Trophoblast cell (in vitro differentiated cells and primary cell): ENCODE measurements at regions not wholly inside any gene's neighbourhood (a gene's known extent, or its start where the extent isn't known, plus 50 kb on each side); places are given as distances from the start of the nearest gene placed in this dataset.

Source experiments
- DNase-seq, 2 donors: peaks; one replicate each; pipeline ENCODE4 v3.0.0-alpha.2; 2016
- H2AFZ ChIP-seq: 2 replicates; pipeline ENCODE4 v1.6.1; 2013; ENCODE audit warnings: low read length, moderate library complexity, mild to moderate bottlenecking; ENCODE audit not compliant: insufficient read depth, poor library complexity
- H2AK5ac ChIP-seq: 2 replicates; pipeline ENCODE4 v1.6.1; 2013; ENCODE audit warnings: mild to moderate bottlenecking, low read length
- H2BK120ac ChIP-seq: 2 replicates; pipeline ENCODE4 v1.6.1; 2013; ENCODE audit warnings: low read length, mild to moderate bottlenecking, moderate library complexity; ENCODE audit not compliant: insufficient read depth, poor library complexity
- H2BK12ac ChIP-seq: 2 replicates; pipeline ENCODE4 v1.6.1; 2013; ENCODE audit warnings: mild to moderate bottlenecking, low read length, moderate library complexity
- H2BK5ac ChIP-seq: 2 replicates; pipeline ENCODE4 v1.6.1; 2013; ENCODE audit warnings: low read length, low read depth, moderate library complexity, mild to moderate bottlenecking; ENCODE audit not compliant: poor library complexity
- H3K14ac ChIP-seq: 2 replicates; pipeline ENCODE4 v1.6.1; 2013; ENCODE audit warnings: mild to moderate bottlenecking, low read length
- H3K18ac ChIP-seq: 2 replicates; pipeline ENCODE4 v1.6.1; 2013; ENCODE audit warnings: mild to moderate bottlenecking, low read length
- H3K23ac ChIP-seq: 2 replicates; pipeline ENCODE4 v1.6.1; 2013; ENCODE audit warnings: low read length
- H3K27ac ChIP-seq: 2 replicates; pipeline ENCODE4 v1.5.1; 2013; ENCODE audit warnings: low read depth, mild to moderate bottlenecking, inconsistent platforms, low read length, moderate library complexity
- H3K27me3 ChIP-seq: 2 replicates; pipeline ENCODE4 v1.6.1; 2013; ENCODE audit warnings: inconsistent platforms, mild to moderate bottlenecking, low read length, moderate library complexity; ENCODE audit not compliant: insufficient read depth
- H3K36me3 ChIP-seq, 2 experiments: 1 replicate in 1 of 2; 2 replicates in 1 of 2; pipeline ENCODE4 v1.6.1; 2013; ENCODE audit warnings: low read length in 2 of 2, mild to moderate bottlenecking in 2 of 2, moderate library complexity in 1 of 2; ENCODE audit not compliant: insufficient read depth in 2 of 2, control insufficient read depth in 1 of 2
- H3K4ac ChIP-seq: 2 replicates; pipeline ENCODE4 v1.6.1; 2013; ENCODE audit warnings: low read depth, mild to moderate bottlenecking, low read length, moderate library complexity
- H3K4me1 ChIP-seq, 2 experiments: 1 replicate in 1 of 2; 2 replicates in 1 of 2; pipeline ENCODE4 v1.6.1; 2013; ENCODE audit warnings: low read length in 2 of 2, mild to moderate bottlenecking in 2 of 2, moderate library complexity in 1 of 2; ENCODE audit not compliant: insufficient read depth in 2 of 2, control insufficient read depth in 1 of 2
- H3K4me2 ChIP-seq: 2 replicates; pipeline ENCODE4 v1.6.1; 2013; ENCODE audit warnings: inconsistent platforms, mild to moderate bottlenecking, low read length, moderate library complexity
- H3K4me3 ChIP-seq: 2 replicates; pipeline ENCODE4 v1.5.1; 2013; ENCODE audit warnings: mild to moderate bottlenecking, low read depth, low read length, inconsistent platforms
- H3K79me1 ChIP-seq: one replicate; pipeline ENCODE4 v1.6.1; 2013; ENCODE audit warnings: low read length
- H3K79me2 ChIP-seq: 2 replicates; pipeline ENCODE4 v1.6.1; 2013; ENCODE audit warnings: low read length, mild to moderate bottlenecking; ENCODE audit not compliant: control insufficient read depth, insufficient read depth, poor library complexity
- H3K9ac ChIP-seq: 2 replicates; pipeline ENCODE4 v1.6.1; 2013; ENCODE audit warnings: mild to moderate bottlenecking, low read length
- H3K9me3 ChIP-seq: 2 replicates; pipeline ENCODE4 v1.6.1; 2013; ENCODE audit warnings: low read depth, mild to moderate bottlenecking, control low read depth, inconsistent platforms, low read length; ENCODE audit not compliant: insufficient read depth
- H4K12ac ChIP-seq: 2 replicates; pipeline ENCODE4 v1.6.1; 2013; ENCODE audit warnings: low read depth, mild to moderate bottlenecking, low read length, moderate library complexity
- H4K8ac ChIP-seq: 2 replicates; pipeline ENCODE4 v1.6.1; 2013; ENCODE audit warnings: low read depth, mild to moderate bottlenecking, low read length, moderate library complexity
- H4K91ac ChIP-seq: one replicate; pipeline ENCODE4 v1.6.1; 2013; ENCODE audit warnings: low read depth, mild to moderate bottlenecking, low read length, moderate library complexity
- WGBS: extraction: QIAGEN DNeasy Blood & Tissue Kit; methylation state at CpG from one replicate; pipeline ENCODE4 v1.1.7; 2013; ENCODE audit warnings: missing lambda C conversion rate; ENCODE audit not compliant: insufficient read length, insufficient coverage; ENCODE audit errors: extremely low coverage; 5-methylcytosine and 5-hydroxymethylcytosine counted together

- no peaks in the 10 kb centered on the region for H3K9me3 ChIP-seq
- H2BK120ac ChIP-seq: no peak overlapping the region
These were observed 515.8 kb upstream of the SALL1 start for GRCh38 chr16:51666821-51667220.

GRCh38 chr16:51666074-51666473, 515.0 kb upstream of the SALL1 start:
- peak overlapping the region; percentile 68 for H2BK5ac ChIP-seq
- no CpG with 5 or more reads among the region's 6 CpGs for WGBS
- H3K18ac ChIP-seq: no peak overlapping the region
- H4K91ac ChIP-seq: peak overlapping the region; percentile 17
- no peak overlapping the region for H3K4ac ChIP-seq
- H2BK120ac ChIP-seq: no peak overlapping the region
- no peak for DNase-seq
- H3K4me3 ChIP-seq: no peak overlapping the region
- H3K4me2 ChIP-seq: no peak overlapping the region
- H4K12ac ChIP-seq: no peak overlapping the region
- no peaks in the 10 kb centered on the region for H3K9me3 ChIP-seq
- no peaks in the 10 kb centered on the region for H3K27me3 ChIP-seq
- no peak overlapping the region for H3K14ac ChIP-seq
- peak overlapping the region; percentile 70 for H2BK12ac ChIP-seq
- no peak overlapping the region for H2AFZ ChIP-seq
- no peak overlapping the region for H2AK5ac ChIP-seq
- H3K4me1 ChIP-seq: peaks cover 3 to 6% of the 10 kb centered on the region in 2 experiments
- peak overlapping the region; percentile 64 for H3K27ac ChIP-seq
- no peaks in the 10 kb centered on the region for H3K36me3 ChIP-seq
- H3K79me1 ChIP-seq: no peaks in the 10 kb centered on the region
- no peak overlapping the region for H3K9ac ChIP-seq
- H3K79me2 ChIP-seq: no peaks in the 10 kb centered on the region
- H3K23ac ChIP-seq: no peak overlapping the region
- H4K8ac ChIP-seq: no peak overlapping the region

More at GRCh38 chr16:51666821-51667220, 515.8 kb upstream of the SALL1 start:
- Histone ChIP-seq H3K4me1 (peaks cover 3 to 6% of the 10 kb centered on the region in 2 experiments), H3K27me3 (no peaks in the 10 kb centered on the region), H3K4me3 (no peak overlapping the region), H2BK12ac (no peak overlapping the region), H3K79me2 (no peaks in the 10 kb centered on the region), H3K36me3 (no peaks in the 10 kb centered on the region), H2BK5ac (no peak overlapping the region), H2AK5ac (no peak overlapping the region), H3K4ac (no peak overlapping the region), H3K23ac (no peak overlapping the region), H3K18ac (no peak overlapping the region), H4K12ac (no peak overlapping the region), H4K91ac (no peak overlapping the region), H3K79me1 (no peaks in the 10 kb centered on the region), H3K9ac (no peak overlapping the region), H3K4me2 (no peak overlapping the region), H4K8ac (no peak overlapping the region), H3K14ac (no peak overlapping the region), H3K27ac (peak overlapping the region; percentile 77), H2AFZ (no peak overlapping the region)
- DNase-seq: no peak
- WGBS: no CpG with 5 or more reads among the region's 6 CpGs

- peak overlapping the region; percentile 38 for H3K14ac ChIP-seq
- H3K4me1 ChIP-seq: peaks cover 3 to 6% of the 10 kb centered on the region in 2 experiments
- no peak overlapping the region for H3K9ac ChIP-seq
- peak overlapping the region; percentile 4 for H3K4me3 ChIP-seq
- no peak overlapping the region for H4K91ac ChIP-seq
- H3K18ac ChIP-seq: no peak overlapping the region
- no peak overlapping the region for H4K12ac ChIP-seq
- H2BK12ac ChIP-seq: peak overlapping the region; percentile 93
- H3K4ac ChIP-seq: no peak overlapping the region
- no peak overlapping the region for H3K27ac ChIP-seq
- no peaks in the 10 kb centered on the region for H3K27me3 ChIP-seq
- WGBS: no CpG with 5 or more reads among the region's 7 CpGs
- H3K79me2 ChIP-seq: no peaks in the 10 kb centered on the region
- no peak overlapping the region for H2AK5ac ChIP-seq
- H3K9me3 ChIP-seq: no peaks in the 10 kb centered on the region
- no peak for DNase-seq
- no peak overlapping the region for H2AFZ ChIP-seq
- H2BK120ac ChIP-seq: peak overlapping the region; percentile 69
- no peaks in the 10 kb centered on the region for H3K79me1 ChIP-seq
- no peak overlapping the region for H3K4me2 ChIP-seq
- H4K8ac ChIP-seq: no peak overlapping the region
- H3K36me3 ChIP-seq: no peaks in the 10 kb centered on the region
- H2BK5ac ChIP-seq: no peak overlapping the region
- no peak overlapping the region for H3K23ac ChIP-seq
These were observed 514.4 kb upstream of the SALL1 start for GRCh38 chr16:51665436-51665998.

GRCh38 chr16:51658531-51658930, 507.5 kb upstream of the SALL1 start:
- DNase-seq: no peak
- Histone ChIP-seq H3K18ac (no peak overlapping the region), H2BK12ac (peak overlapping the region; percentile 81), H3K23ac (no peak overlapping the region), H3K79me2 (no peaks in the 10 kb centered on the region), H3K4me1 (peaks cover 0 to 2% of the 10 kb centered on the region in 2 experiments), H3K4ac (peak overlapping the region; percentile 49), H3K9me3 (no peaks in the 10 kb centered on the region), H3K27me3 (no peaks in the 10 kb centered on the region), H4K8ac (no peak overlapping the region), H3K79me1 (no peaks in the 10 kb centered on the region), H2BK120ac (no peak overlapping the region), H2AK5ac (no peak overlapping the region), H3K4me3 (no peak overlapping the region), H2AFZ (no peak overlapping the region), H4K91ac (no peak overlapping the region), H3K14ac (no peak overlapping the region), H3K4me2 (no peak overlapping the region), H4K12ac (no peak overlapping the region), H3K36me3 (no peaks in the 10 kb centered on the region), H2BK5ac (no peak overlapping the region), H3K27ac (no peak overlapping the region), H3K9ac (no peak overlapping the region)
- WGBS: no CpG with 5 or more reads among the region's 8 CpGs
